Glutamatergic neuron (in vitro differentiated cells): ENCODE measurements at regions not wholly inside any gene's neighbourhood (a gene's known extent, or its start where the extent isn't known, plus 50 kb on each side); places are given as distances from the start of the nearest gene placed in this dataset.

Experiments used
- DNase-seq: peaks from one replicate; pipeline ENCODE4 v3.0.0; 2022
- H3K27ac Mint-ChIP-seq: one replicate; pipeline ENCODE4 v1.8.0; 2020; ENCODE audit warnings: mild to moderate bottlenecking, mixed read lengths, inconsistent platforms; ENCODE audit not compliant: unreplicated experiment
- H3K27me3 Mint-ChIP-seq: one replicate; pipeline ENCODE4 v1.8.0; 2020; ENCODE audit warnings: mild to moderate bottlenecking, moderate library complexity, mixed read lengths, inconsistent platforms; ENCODE audit not compliant: unreplicated experiment
- H3K36me3 Mint-ChIP-seq: one replicate; pipeline ENCODE4 v1.8.0; 2020; ENCODE audit warnings: mild to moderate bottlenecking, mixed read lengths, inconsistent platforms; ENCODE audit not compliant: unreplicated experiment
- H3K4me1 Mint-ChIP-seq: one replicate; pipeline ENCODE4 v1.8.0; 2020; ENCODE audit warnings: mild to moderate bottlenecking, low read depth, mixed read lengths, inconsistent platforms; ENCODE audit not compliant: unreplicated experiment
- H3K4me3 Mint-ChIP-seq: one replicate; pipeline ENCODE4 v1.8.0; 2020; ENCODE audit warnings: mild to moderate bottlenecking, mixed read lengths, inconsistent platforms; ENCODE audit not compliant: unreplicated experiment
- H3K9me3 Mint-ChIP-seq: one replicate; pipeline ENCODE4 v1.8.0; 2020; ENCODE audit warnings: mild to moderate bottlenecking, moderate library complexity, mixed read lengths, inconsistent platforms; ENCODE audit not compliant: unreplicated experiment
- TF ChIP-seq, protein P1 (sequence below): fragments of 200-600 bp; sonication (generic); IDR thresholded peaks from one replicate; pipeline ENCODE4 v1.5.0; 2021; ENCODE audit not compliant: partially characterized antibody, unreplicated experiment

DNA sequence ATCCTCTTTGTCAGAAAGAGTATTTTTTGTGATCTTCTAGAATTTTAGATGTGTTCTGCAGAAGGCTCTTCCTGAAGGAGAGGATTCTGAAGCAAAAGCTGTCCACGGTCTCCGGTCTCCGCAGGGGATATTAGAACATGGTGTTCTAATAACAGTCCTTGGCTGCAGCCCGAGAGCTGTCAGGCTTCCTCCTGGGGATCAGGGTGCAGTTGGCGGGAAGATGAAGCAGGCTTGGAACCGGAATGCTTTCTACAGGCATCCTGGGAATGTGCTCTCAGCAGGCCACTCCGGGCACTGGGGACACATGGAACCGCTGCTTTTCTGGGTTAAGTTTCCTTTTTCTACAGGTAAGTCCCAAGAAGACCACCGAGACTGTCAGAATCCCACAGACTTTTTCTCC, 118.6 kb upstream of the PARD3 start:
- DNase-seq = no peak
- H3K4me1 Mint-ChIP-seq = no peaks in the 10 kb centered on the region
- no peak overlapping the region for H3K4me3 Mint-ChIP-seq
- H3K27ac Mint-ChIP-seq = no peak overlapping the region
- no peaks in the 10 kb centered on the region for H3K36me3 Mint-ChIP-seq
- H3K9me3 Mint-ChIP-seq = no peaks in the 10 kb centered on the region
- H3K27me3 Mint-ChIP-seq = no peaks in the 10 kb centered on the region
- TF ChIP-seq, protein P1, sequence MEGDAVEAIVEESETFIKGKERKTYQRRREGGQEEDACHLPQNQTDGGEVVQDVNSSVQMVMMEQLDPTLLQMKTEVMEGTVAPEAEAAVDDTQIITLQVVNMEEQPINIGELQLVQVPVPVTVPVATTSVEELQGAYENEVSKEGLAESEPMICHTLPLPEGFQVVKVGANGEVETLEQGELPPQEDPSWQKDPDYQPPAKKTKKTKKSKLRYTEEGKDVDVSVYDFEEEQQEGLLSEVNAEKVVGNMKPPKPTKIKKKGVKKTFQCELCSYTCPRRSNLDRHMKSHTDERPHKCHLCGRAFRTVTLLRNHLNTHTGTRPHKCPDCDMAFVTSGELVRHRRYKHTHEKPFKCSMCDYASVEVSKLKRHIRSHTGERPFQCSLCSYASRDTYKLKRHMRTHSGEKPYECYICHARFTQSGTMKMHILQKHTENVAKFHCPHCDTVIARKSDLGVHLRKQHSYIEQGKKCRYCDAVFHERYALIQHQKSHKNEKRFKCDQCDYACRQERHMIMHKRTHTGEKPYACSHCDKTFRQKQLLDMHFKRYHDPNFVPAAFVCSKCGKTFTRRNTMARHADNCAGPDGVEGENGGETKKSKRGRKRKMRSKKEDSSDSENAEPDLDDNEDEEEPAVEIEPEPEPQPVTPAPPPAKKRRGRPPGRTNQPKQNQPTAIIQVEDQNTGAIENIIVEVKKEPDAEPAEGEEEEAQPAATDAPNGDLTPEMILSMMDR = no peak

DNA sequence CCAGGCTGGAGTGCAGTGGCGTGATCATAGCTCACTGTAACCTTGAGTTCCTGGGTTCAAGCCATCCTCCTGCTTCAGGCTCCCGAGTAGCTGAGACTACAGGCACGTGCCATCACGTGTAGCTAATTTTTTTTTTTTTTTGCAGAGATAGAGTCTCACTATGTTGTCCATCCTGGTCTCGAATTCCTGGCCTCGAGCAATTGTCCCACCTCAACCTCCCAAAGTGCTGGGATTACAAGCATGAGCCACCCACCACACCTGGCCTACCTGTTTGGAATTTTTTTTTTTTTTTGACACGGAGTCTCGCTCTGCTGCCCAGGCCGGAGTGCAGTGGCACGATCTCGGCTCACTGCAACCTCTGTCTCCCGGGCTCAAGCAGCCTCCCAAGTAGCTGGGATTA, 117.1 kb upstream of the PARD3 start:
- no peak overlapping the region for H3K4me3 Mint-ChIP-seq
- no peaks in the 10 kb centered on the region for H3K27me3 Mint-ChIP-seq
- TF ChIP-seq, protein P1 = no peak
- H3K4me1 Mint-ChIP-seq = no peaks in the 10 kb centered on the region
- H3K36me3 Mint-ChIP-seq = no peaks in the 10 kb centered on the region
- no peaks in the 10 kb centered on the region for H3K9me3 Mint-ChIP-seq
- H3K27ac Mint-ChIP-seq = no peak overlapping the region
- DNase-seq = no peak

DNA sequence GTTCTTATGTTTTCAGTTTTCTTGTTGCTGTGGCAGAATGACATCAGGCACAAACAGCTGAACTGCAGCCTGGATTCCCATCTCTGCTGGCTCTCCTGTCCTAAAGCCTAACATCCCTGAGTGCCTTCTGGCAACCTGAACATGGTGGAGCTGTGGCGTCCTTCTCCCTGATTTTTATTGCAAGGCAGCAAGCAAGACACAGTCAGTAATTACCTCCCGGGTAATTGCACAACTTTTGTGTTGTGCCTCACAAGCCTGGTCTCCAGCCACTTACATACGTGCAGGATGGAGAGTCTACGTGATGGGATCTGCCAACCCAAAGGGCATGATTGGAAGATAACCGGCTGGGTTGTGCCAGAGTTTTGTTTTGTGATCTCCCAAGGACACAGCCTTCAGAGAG, 116.1 kb upstream of the PARD3 start:
- no peak for DNase-seq
- H3K4me1 Mint-ChIP-seq = no peaks in the 10 kb centered on the region
- H3K27ac Mint-ChIP-seq = no peak overlapping the region
- no peak overlapping the region for H3K4me3 Mint-ChIP-seq
- no peaks in the 10 kb centered on the region for H3K36me3 Mint-ChIP-seq
- H3K27me3 Mint-ChIP-seq = no peaks in the 10 kb centered on the region
- TF ChIP-seq, protein P1 = no peak
- H3K9me3 Mint-ChIP-seq = no peaks in the 10 kb centered on the region

DNA sequence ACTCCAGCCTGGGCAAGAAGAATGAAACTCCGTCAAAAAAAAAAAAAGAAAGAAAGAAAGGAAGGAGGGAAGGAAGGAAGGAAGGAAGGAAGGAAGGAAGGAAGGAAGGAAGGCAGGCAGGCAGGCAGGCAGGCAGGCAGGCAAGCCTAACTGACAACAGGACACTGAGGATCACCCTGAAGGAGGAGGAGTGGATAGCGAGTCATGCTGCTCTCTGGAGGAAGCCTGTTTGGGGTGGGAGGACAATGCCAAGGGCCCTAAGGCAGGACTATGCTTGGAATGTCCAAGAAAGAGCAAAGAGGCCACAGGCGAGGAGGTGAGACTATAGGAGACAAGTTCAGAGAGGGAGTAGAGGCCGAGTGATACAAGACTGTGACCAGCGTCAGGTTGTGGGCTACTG, 107.0 kb upstream of the PARD3 start:
- TF ChIP-seq, protein P1 = no peak
- Mint-ChIP-seq H3K4me3 (no peak overlapping the region), H3K27ac (no peak overlapping the region), H3K9me3 (peaks cover 4% of the 10 kb centered on the region), H3K4me1 (peaks cover 3% of the 10 kb centered on the region), H3K36me3 (peaks cover 6% of the 10 kb centered on the region), H3K27me3 (peaks cover 2% of the 10 kb centered on the region)
- DNase-seq = no peak

DNA sequence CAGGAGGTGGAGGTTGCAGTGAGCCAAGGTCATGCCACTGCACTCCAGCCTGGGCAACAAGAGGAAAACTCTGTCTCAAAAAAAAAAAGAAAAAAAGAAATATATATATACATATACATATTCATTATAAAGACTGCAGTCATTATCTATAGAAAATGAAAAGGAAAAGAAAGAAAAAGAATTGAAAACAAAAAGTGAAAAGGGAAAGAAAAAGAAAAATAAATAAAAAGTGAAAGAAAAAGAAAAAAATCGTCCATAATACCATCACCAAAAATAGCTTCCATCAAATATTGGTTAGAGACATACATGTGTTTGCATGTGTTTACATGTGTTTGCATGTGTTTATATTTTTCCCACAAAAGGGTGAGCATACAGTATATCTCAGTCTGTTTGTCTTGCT, 105.5 kb upstream of the PARD3 start:
- DNase-seq = no peak
- H3K27ac Mint-ChIP-seq = no peak overlapping the region
- no peak overlapping the region for H3K4me3 Mint-ChIP-seq
- peaks cover 3% of the 10 kb centered on the region for H3K4me1 Mint-ChIP-seq
- peaks cover 3% of the 10 kb centered on the region for H3K9me3 Mint-ChIP-seq
- peaks cover 6% of the 10 kb centered on the region for H3K36me3 Mint-ChIP-seq
- TF ChIP-seq, protein P1 = no peak
- H3K27me3 Mint-ChIP-seq = peaks cover 2% of the 10 kb centered on the region
